GM10248 (cell line): ENCODE measurements at regions not wholly inside any gene's neighbourhood (a gene's known extent, or its start where the extent isn't known, plus 50 kb on each side); places are given as distances from the start of the nearest gene placed in this dataset.

Source experiments
- CTCF ChIA-PET: fragments of 300-600 bp; sonication (Branson Sonifier 250); formaldehyde crosslinking; extraction: SDS; loops from one replicate; lab custom pipeline; 2021; ENCODE audit warnings: antibody characterized with exemption; lab: Yijun Ruan, JAX
- POLR2A ChIA-PET: fragments of 350-650 bp; sonication (Branson Sonifier 250); formaldehyde crosslinking; extraction: SDS; loops from one replicate; lab custom pipeline; 2020; ENCODE audit warnings: antibody characterized with exemption; lab: Yijun Ruan, JAX
- DNase-seq: peaks from one replicate; pipeline ENCODE4 v3.0.0; 2012; ENCODE audit errors: extremely low spot score
- TF ChIP-seq, protein P1 (sequence below): IDR thresholded peaks from 2 replicates; pipeline ENCODE4 v1.5.1; 2012; ENCODE audit warnings: mild to moderate bottlenecking, low read depth; ENCODE audit errors: extremely low read depth, missing control alignments, control extremely low read depth

DNA sequence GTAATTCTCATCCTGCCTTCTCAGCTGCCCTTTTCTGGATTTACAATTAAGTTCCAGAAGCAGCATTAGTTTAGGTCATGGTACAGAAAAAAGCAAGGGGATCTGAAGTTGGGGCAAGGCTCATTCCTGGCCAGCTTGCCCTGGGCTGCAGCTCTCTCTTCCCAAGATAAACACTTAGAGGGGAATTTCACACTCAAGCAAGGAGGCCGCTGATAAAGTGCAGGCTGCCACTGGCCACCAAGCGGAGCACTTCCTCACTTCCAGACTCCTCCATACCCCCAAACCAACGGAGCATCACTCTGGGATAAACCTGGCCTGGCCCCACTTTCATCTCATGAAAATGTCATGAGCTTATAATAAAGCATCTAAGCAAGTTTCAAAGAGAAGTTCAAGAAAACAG is 445.5 kb upstream of the MKI67 start:
- no peak for DNase-seq
- TF ChIP-seq, protein P1, sequence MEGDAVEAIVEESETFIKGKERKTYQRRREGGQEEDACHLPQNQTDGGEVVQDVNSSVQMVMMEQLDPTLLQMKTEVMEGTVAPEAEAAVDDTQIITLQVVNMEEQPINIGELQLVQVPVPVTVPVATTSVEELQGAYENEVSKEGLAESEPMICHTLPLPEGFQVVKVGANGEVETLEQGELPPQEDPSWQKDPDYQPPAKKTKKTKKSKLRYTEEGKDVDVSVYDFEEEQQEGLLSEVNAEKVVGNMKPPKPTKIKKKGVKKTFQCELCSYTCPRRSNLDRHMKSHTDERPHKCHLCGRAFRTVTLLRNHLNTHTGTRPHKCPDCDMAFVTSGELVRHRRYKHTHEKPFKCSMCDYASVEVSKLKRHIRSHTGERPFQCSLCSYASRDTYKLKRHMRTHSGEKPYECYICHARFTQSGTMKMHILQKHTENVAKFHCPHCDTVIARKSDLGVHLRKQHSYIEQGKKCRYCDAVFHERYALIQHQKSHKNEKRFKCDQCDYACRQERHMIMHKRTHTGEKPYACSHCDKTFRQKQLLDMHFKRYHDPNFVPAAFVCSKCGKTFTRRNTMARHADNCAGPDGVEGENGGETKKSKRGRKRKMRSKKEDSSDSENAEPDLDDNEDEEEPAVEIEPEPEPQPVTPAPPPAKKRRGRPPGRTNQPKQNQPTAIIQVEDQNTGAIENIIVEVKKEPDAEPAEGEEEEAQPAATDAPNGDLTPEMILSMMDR, result no peak
- CTCF ChIA-PET, result no interaction called here
- POLR2A ChIA-PET, result no interaction called here

- no peak for DNase-seq
- ChIA-PET CTCF (no interaction called here), POLR2A (no interaction called here)
- TF ChIP-seq, protein P1, result no peak
These were observed 446.5 kb upstream of the MKI67 start for GRCh38 chr10:128572696-128573095.

- CTCF ChIA-PET, result no interaction called here
- no peak for DNase-seq
- POLR2A ChIA-PET, result no interaction called here
- TF ChIP-seq, protein P1, result no peak
These were observed 447.1 kb upstream of the MKI67 start for GRCh38 chr10:128573281-128573845.

GRCh38 chr10:128573986-128574385 is 447.8 kb upstream of the MKI67 start:
- POLR2A ChIA-PET, result no interaction called here
- no peak for DNase-seq
- TF ChIP-seq, protein P1, result no peak
- CTCF ChIA-PET, result no interaction called here

- ChIA-PET CTCF (no interaction called here), POLR2A (no interaction called here)
- TF ChIP-seq, protein P1, result no peak
- no peak for DNase-seq
These were observed 448.5 kb upstream of the MKI67 start for GRCh38 chr10:128574581-128575210.

DNA sequence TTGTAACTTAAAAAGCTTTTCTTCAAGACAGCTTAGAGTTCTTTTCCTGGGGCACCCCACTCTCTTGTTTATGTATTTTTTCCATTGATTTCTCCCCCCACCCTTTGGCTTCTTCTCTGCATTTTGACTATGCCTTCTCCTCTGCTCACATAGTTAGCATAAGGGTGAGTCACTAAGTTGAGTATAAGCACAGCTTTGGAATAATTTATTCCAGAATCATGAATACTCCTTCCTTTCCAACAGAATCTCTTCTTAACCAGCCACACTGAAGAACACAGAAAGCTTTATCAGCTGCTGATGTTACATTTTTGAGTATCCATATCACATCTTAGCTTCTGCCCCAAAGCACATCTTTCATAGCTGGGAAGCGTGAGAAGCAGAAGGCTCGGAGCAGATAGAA is 449.5 kb upstream of the MKI67 start:
- no peak for DNase-seq
- POLR2A ChIA-PET, result no interaction called here
- CTCF ChIA-PET, result interaction anchor here (1.2 kb wide), 1 partner anchor 44 kb away, joined by 3 read pairs; no protein-coding TSS in a partner anchor
- TF ChIP-seq, protein P1, result no peak
